Activated CD4-positive, alpha-beta T cell treated with anti-CD3 and anti-CD28 coated beads, Interleukin-2, amount 10 ng/mL, durations not matched to agents 7 days and 5 days (primary cell): ENCODE measurements at regions not wholly inside any gene's neighbourhood (a gene's known extent, or its start where the extent isn't known, plus 50 kb on each side); places are given as distances from the start of the nearest gene placed in this dataset.
"Not testable (repeated sequence)": the region's sequence is repeated elsewhere in the genome, so short reads cannot be mapped to it uniquely, and the experiment has no call there.

ENCODE experiments used
- CTCF ChIA-PET: fragments of 350-600 bp; sonication (Branson Sonifier 250); formaldehyde crosslinking; loops from one replicate; lab custom pipeline; 2021; ENCODE audit warnings: antibody characterized with exemption; lab: Charles Lee
- POLR2A ChIA-PET: fragments of 350-600 bp; sonication (Branson Sonifier 250); formaldehyde crosslinking; loops from one replicate; lab custom pipeline; 2021; ENCODE audit warnings: antibody characterized with exemption; lab: Charles Lee
- DNase-seq: peaks from one replicate; pipeline ENCODE4 v3.0.0-alpha.2; 2020
- H3K27ac Mint-ChIP-seq: one replicate; pipeline ENCODE4 v1.8.0; 2021; ENCODE audit warnings: mild to moderate bottlenecking, moderate library complexity, mixed read lengths
- H3K27me3 Mint-ChIP-seq: one replicate; pipeline ENCODE4 v1.8.0; 2021; ENCODE audit warnings: mixed read lengths
- H3K36me3 Mint-ChIP-seq: one replicate; pipeline ENCODE4 v1.8.0; 2021; ENCODE audit warnings: low read depth, mixed read lengths
- H3K4me1 Mint-ChIP-seq: one replicate; pipeline ENCODE4 v1.8.0; 2021; ENCODE audit warnings: mixed read lengths
- H3K4me3 Mint-ChIP-seq: one replicate; pipeline ENCODE4 v1.8.0; 2021; ENCODE audit warnings: mild to moderate bottlenecking, moderate library complexity, mixed read lengths
- H3K9me3 Mint-ChIP-seq: one replicate; pipeline ENCODE4 v1.8.0; 2021; ENCODE audit warnings: mixed read lengths

- H3K4me3 Mint-ChIP-seq = peak overlapping the region; percentile 1
- peaks cover 2% of the 10 kb centered on the region for H3K27me3 Mint-ChIP-seq
- H3K36me3 Mint-ChIP-seq = no peaks in the 10 kb centered on the region
- peak overlapping the region; percentile 52 for H3K27ac Mint-ChIP-seq
- H3K9me3 Mint-ChIP-seq = no peaks in the 10 kb centered on the region
- CTCF ChIA-PET = interaction anchor here (0.6 kb wide), 1 partner anchor 78 kb away, joined by 3 read pairs; no protein-coding TSS in a partner anchor
- DNase-seq = no peak
- POLR2A ChIA-PET = no interaction called here
- peaks cover 7% of the 10 kb centered on the region for H3K4me1 Mint-ChIP-seq
These were observed 191.2 kb upstream of the KRR1 start for GRCh38 chr12:75702477-75703093.

GRCh38 chr12:75701859-75702258, 190.4 kb upstream of the KRR1 start:
- DNase-seq = no peak
- POLR2A ChIA-PET = no interaction called here
- Mint-ChIP-seq H3K9me3 (no peaks in the 10 kb centered on the region), H3K27ac (no peak overlapping the region), H3K4me1 (peaks cover 7% of the 10 kb centered on the region), H3K27me3 (no peaks in the 10 kb centered on the region), H3K36me3 (no peaks in the 10 kb centered on the region), H3K4me3 (no peak overlapping the region)
- CTCF ChIA-PET = no interaction called here

- ChIA-PET POLR2A (no interaction called here), CTCF (no interaction called here)
- no peak for DNase-seq
- Mint-ChIP-seq H3K4me1 (peaks cover 7% of the 10 kb centered on the region), H3K27me3 (no peaks in the 10 kb centered on the region), H3K4me3 (no peak overlapping the region), H3K27ac (no peak overlapping the region), H3K36me3 (no peaks in the 10 kb centered on the region), H3K9me3 (no peaks in the 10 kb centered on the region)
These were observed 188.5 kb upstream of the KRR1 start for GRCh38 chr12:75699728-75700496.

GRCh38 chr12:75699251-75699650, 187.8 kb upstream of the KRR1 start:
- no peak overlapping the region for H3K4me3 Mint-ChIP-seq
- ChIA-PET POLR2A (no interaction called here), CTCF (interaction anchor here (1.2 kb wide), 1 partner anchor 23 kb away, joined by 3 read pairs; no protein-coding TSS in a partner anchor)
- peaks cover 7% of the 10 kb centered on the region for H3K4me1 Mint-ChIP-seq
- no peak for DNase-seq
- H3K36me3 Mint-ChIP-seq = no peaks in the 10 kb centered on the region
- no peaks in the 10 kb centered on the region for H3K9me3 Mint-ChIP-seq
- H3K27me3 Mint-ChIP-seq = peaks cover 4% of the 10 kb centered on the region
- H3K27ac Mint-ChIP-seq = no peak overlapping the region

GRCh38 chr12:75698052-75698451, 186.6 kb upstream of the KRR1 start:
- Mint-ChIP-seq H3K27me3 (peaks cover 7% of the 10 kb centered on the region), H3K9me3 (no peaks in the 10 kb centered on the region), H3K36me3 (no peaks in the 10 kb centered on the region), H3K4me3 (no peak overlapping the region), H3K27ac (no peak overlapping the region), H3K4me1 (peaks cover 4% of the 10 kb centered on the region)
- CTCF ChIA-PET = interaction anchor here (1.2 kb wide), 1 partner anchor 22 kb away, joined by 3 read pairs; no protein-coding TSS in a partner anchor
- POLR2A ChIA-PET = no interaction called here
- no peak for DNase-seq

- Mint-ChIP-seq H3K36me3 (no peaks in the 10 kb centered on the region), H3K27me3 (peaks cover 18% of the 10 kb centered on the region), H3K4me1 (no peaks in the 10 kb centered on the region), H3K4me3 (no peak overlapping the region), H3K9me3 (no peaks in the 10 kb centered on the region), H3K27ac (no peak overlapping the region)
- DNase-seq = no peak
- CTCF ChIA-PET = interaction anchor here (0.6 kb wide), 1 partner anchor 139 kb away, joined by 3 read pairs; no protein-coding TSS in a partner anchor
- POLR2A ChIA-PET = no interaction called here
These were observed 184.5 kb upstream of the KRR1 start for GRCh38 chr12:75695926-75696325.

- no peaks in the 10 kb centered on the region for H3K36me3 Mint-ChIP-seq
- H3K27ac Mint-ChIP-seq = no peak overlapping the region
- CTCF ChIA-PET = no interaction called here
- no peaks in the 10 kb centered on the region for H3K4me1 Mint-ChIP-seq
- no peaks in the 10 kb centered on the region for H3K9me3 Mint-ChIP-seq
- DNase-seq = no peak
- H3K4me3 Mint-ChIP-seq = no peak overlapping the region
- POLR2A ChIA-PET = no interaction called here
- H3K27me3 Mint-ChIP-seq = peaks cover 18% of the 10 kb centered on the region
These were observed 183.3 kb upstream of the KRR1 start for GRCh38 chr12:75694534-75695268.

- ChIA-PET CTCF (no interaction called here), POLR2A (no interaction called here)
- H3K4me1 Mint-ChIP-seq = no peaks in the 10 kb centered on the region
- no peak for DNase-seq
- H3K36me3 Mint-ChIP-seq = no peaks in the 10 kb centered on the region
- no peak overlapping the region for H3K27ac Mint-ChIP-seq
- H3K27me3 Mint-ChIP-seq = peaks cover 18% of the 10 kb centered on the region
- no peaks in the 10 kb centered on the region for H3K9me3 Mint-ChIP-seq
- H3K4me3 Mint-ChIP-seq = no peak overlapping the region
These were observed 181.5 kb upstream of the KRR1 start for GRCh38 chr12:75692876-75693275.

- no peak overlapping the region for H3K27ac Mint-ChIP-seq
- DNase-seq = no peak
- H3K9me3 Mint-ChIP-seq = no peaks in the 10 kb centered on the region
- H3K27me3 Mint-ChIP-seq = peaks cover 18% of the 10 kb centered on the region
- no peaks in the 10 kb centered on the region for H3K4me1 Mint-ChIP-seq
- ChIA-PET POLR2A (no interaction called here), CTCF (no interaction called here)
- no peak overlapping the region for H3K4me3 Mint-ChIP-seq
- H3K36me3 Mint-ChIP-seq = no peaks in the 10 kb centered on the region
These were observed 179.0 kb upstream of the KRR1 start for GRCh38 chr12:75690296-75690955.

- H3K27me3 Mint-ChIP-seq, H3K9me3 Mint-ChIP-seq, CTCF ChIA-PET, H3K36me3 Mint-ChIP-seq, H3K27ac Mint-ChIP-seq, DNase-seq, H3K4me3 Mint-ChIP-seq, POLR2A ChIA-PET, H3K4me1 Mint-ChIP-seq: not testable (repeated sequence)
These were observed 174.8 kb upstream of the KRR1 start for GRCh38 chr12:75686233-75686632.

GRCh38 chr12:75685617-75686225, 174.3 kb upstream of the KRR1 start:
- POLR2A ChIA-PET = no interaction called here
- DNase-seq = no peak
- Mint-ChIP-seq H3K4me1 (no peaks in the 10 kb centered on the region), H3K36me3 (no peaks in the 10 kb centered on the region), H3K27ac (no peak overlapping the region), H3K4me3 (no peak overlapping the region), H3K27me3 (no peaks in the 10 kb centered on the region), H3K9me3 (no peaks in the 10 kb centered on the region)
- CTCF ChIA-PET = interaction anchor here (1.2 kb wide), 1 partner anchor 19 kb away, joined by 4 read pairs; no protein-coding TSS in a partner anchor
